ENCODE measurements at regions not wholly inside any gene's neighbourhood (a gene's known extent, or its start where the extent isn't known, plus 50 kb on each side); places are given as distances from the start of the nearest gene placed in this dataset.
A peak's percentile ranks its signal among the peaks of the same experiment; 100 is the strongest.

DNA sequence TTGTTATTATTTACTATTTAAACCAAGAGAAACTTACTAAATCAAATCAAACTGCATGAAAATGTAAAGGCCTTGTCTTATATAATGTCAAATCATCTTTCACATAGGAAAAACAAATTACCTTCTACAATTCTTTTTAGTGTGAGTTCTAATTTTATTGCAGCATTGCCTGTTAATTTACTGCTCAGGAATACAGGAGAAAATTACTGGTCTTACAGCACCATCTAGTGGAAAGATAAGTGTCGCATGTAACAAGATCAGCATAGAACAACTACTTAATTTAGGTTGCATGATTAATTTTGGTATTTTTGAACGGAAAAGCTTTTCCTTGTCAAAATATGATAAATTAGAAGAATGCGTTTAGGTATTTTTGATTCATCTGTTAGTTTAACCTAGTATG lies 502.7 kb downstream of the UQCRFS1 start:
- TF ChIP-seq, protein P1, sequence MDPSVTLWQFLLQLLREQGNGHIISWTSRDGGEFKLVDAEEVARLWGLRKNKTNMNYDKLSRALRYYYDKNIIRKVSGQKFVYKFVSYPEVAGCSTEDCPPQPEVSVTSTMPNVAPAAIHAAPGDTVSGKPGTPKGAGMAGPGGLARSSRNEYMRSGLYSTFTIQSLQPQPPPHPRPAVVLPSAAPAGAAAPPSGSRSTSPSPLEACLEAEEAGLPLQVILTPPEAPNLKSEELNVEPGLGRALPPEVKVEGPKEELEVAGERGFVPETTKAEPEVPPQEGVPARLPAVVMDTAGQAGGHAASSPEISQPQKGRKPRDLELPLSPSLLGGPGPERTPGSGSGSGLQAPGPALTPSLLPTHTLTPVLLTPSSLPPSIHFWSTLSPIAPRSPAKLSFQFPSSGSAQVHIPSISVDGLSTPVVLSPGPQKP (IDR thresholded peaks at IDR 0.05; ENCODE audit: low read depth, low read length) = no peak
- TF ChIP-seq POLR2A (IDR thresholded peaks at IDR 0.05; ENCODE audit: low read length) = no peak
- TF ChIP-seq, protein P2, sequence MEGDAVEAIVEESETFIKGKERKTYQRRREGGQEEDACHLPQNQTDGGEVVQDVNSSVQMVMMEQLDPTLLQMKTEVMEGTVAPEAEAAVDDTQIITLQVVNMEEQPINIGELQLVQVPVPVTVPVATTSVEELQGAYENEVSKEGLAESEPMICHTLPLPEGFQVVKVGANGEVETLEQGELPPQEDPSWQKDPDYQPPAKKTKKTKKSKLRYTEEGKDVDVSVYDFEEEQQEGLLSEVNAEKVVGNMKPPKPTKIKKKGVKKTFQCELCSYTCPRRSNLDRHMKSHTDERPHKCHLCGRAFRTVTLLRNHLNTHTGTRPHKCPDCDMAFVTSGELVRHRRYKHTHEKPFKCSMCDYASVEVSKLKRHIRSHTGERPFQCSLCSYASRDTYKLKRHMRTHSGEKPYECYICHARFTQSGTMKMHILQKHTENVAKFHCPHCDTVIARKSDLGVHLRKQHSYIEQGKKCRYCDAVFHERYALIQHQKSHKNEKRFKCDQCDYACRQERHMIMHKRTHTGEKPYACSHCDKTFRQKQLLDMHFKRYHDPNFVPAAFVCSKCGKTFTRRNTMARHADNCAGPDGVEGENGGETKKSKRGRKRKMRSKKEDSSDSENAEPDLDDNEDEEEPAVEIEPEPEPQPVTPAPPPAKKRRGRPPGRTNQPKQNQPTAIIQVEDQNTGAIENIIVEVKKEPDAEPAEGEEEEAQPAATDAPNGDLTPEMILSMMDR (IDR thresholded peaks at IDR 0.05) = peak; percentile 87

Measured in A549 (cell line).